Activated T-helper 1 cell treated with anti-CD3 and anti-CD28 coated beads, Interleukin-2, amount 50 U/mL, for 16 hours (primary cell): ENCODE measurements at regions not wholly inside any gene's neighbourhood (a gene's known extent, or its start where the extent isn't known, plus 50 kb on each side); places are given as distances from the start of the nearest gene placed in this dataset.

Experiments
- DNase-seq, 2 donors: peaks; one replicate each; pipeline ENCODE4 v3.0.0-alpha.2; 2020; ENCODE audit warnings: low read depth in 1 of 2, low spot score in 1 of 2

GRCh38 chr3:107032111-107032510, 345.1 kb upstream of the CCDC54 start:
- DNase-seq, result no peak

- DNase-seq, result no peak
These were observed 343.1 kb upstream of the CCDC54 start for GRCh38 chr3:107034142-107034541.

- DNase-seq, result no peak
These were observed 342.1 kb upstream of the CCDC54 start for GRCh38 chr3:107035176-107035575.

- DNase-seq, result no peak
These were observed 332.6 kb upstream of the CCDC54 start for GRCh38 chr3:107044677-107045076.

- no peak for DNase-seq
These were observed 331.4 kb upstream of the CCDC54 start for GRCh38 chr3:107045791-107046190.

GRCh38 chr3:107055181-107055942, 321.9 kb upstream of the CCDC54 start:
- no peak for DNase-seq

- DNase-seq, result no peak
These were observed 315.8 kb upstream of the CCDC54 start for GRCh38 chr3:107061466-107061865.

GRCh38 chr3:107062310-107062709, 314.9 kb upstream of the CCDC54 start:
- no peak for DNase-seq

- DNase-seq, result no peak
These were observed 314.5 kb upstream of the CCDC54 start for GRCh38 chr3:107062787-107063186.

GRCh38 chr3:107063351-107063750, 313.9 kb upstream of the CCDC54 start:
- DNase-seq, result no peak

- DNase-seq, result peak in 1 of 2 donors; percentile 14
These were observed 312.7 kb upstream of the CCDC54 start for GRCh38 chr3:107064405-107065060.

GRCh38 chr3:107065094-107065861, 312.0 kb upstream of the CCDC54 start:
- no peak for DNase-seq

GRCh38 chr3:107067421-107067820, 309.8 kb upstream of the CCDC54 start:
- DNase-seq, result no peak

- DNase-seq, result no peak
These were observed 308.3 kb upstream of the CCDC54 start for GRCh38 chr3:107068980-107069379.

- DNase-seq, result no peak
These were observed 300.3 kb upstream of the CCDC54 start for GRCh38 chr3:107076946-107077345.

GRCh38 chr3:107077391-107077790, 299.8 kb upstream of the CCDC54 start:
- no peak for DNase-seq

- no peak for DNase-seq
These were observed 294.7 kb upstream of the CCDC54 start for GRCh38 chr3:107082527-107082926.

- no peak for DNase-seq
These were observed 292.0 kb upstream of the CCDC54 start for GRCh38 chr3:107085261-107085660.

GRCh38 chr3:107092121-107092520, 285.1 kb upstream of the CCDC54 start:
- no peak for DNase-seq

- no peak for DNase-seq
These were observed 278.4 kb upstream of the CCDC54 start for GRCh38 chr3:107098864-107099263.

- no peak for DNase-seq
These were observed 277.1 kb upstream of the CCDC54 start for GRCh38 chr3:107100137-107100536.

GRCh38 chr3:107100573-107100972, 276.7 kb upstream of the CCDC54 start:
- no peak for DNase-seq
